ENCODE measurements at regions not wholly inside any gene's neighbourhood (a gene's known extent, or its start where the extent isn't known, plus 50 kb on each side); places are given as distances from the start of the nearest gene placed in this dataset.

DNA sequence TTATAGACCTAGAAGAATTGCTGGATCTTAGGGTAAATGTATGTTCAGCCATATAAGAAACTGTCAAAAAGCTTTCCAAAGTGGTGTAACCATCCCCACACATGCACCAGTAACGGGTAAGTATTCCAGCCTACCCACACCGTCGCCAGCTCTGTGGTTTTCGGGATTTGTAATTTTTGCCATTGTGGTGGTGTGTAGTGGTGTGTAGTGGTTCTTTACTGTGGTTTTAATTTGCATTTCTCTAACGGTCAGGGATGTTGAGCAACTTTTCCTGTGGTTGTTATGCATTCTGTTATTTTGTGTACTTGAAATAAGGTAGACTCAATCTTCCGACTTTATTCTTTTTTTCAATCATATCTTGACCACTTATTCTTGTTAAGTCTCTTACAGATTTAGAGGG lies 342.4 kb upstream of the AJAP1 start:
- dilution Hi-C loops (cut with MboI; ENCODE audit: extremely low pct_ligation_motif_present, low sequenced_read_pairs) = no loop called here
- no TSS peak for BruUV-seq (replicated peaks)
- Histone ChIP-seq H3K4me3 (replicated peaks in 1 of 3; ENCODE audit: insufficient read depth in 1 of 3, low read depth in 1 of 3, low read length in 3 of 3) (no peak overlapping the region), H3K36me3 (ENCODE audit: control insufficient read depth in 2 of 2, extremely low read depth in 1 of 2, insufficient read depth in 2 of 2, low read length in 2 of 2) (no peaks in the 10 kb centered on the region), H3K4me2 (ENCODE audit: insufficient read depth, low read length) (no peak overlapping the region), H3K4me1 (ENCODE audit: control insufficient read depth, extremely low read depth, insufficient read depth, low read length) (no peaks in the 10 kb centered on the region), H3K9me1 (replicated peaks; ENCODE audit: control insufficient read depth, extremely low read depth, insufficient read depth, low read length) (no peaks in the 10 kb centered on the region), H3K27ac (ENCODE audit: insufficient read depth, low read depth, low read length) (no peak overlapping the region), H4K20me1 (replicated peaks; ENCODE audit: control insufficient read depth, extremely low read depth, insufficient read depth, low read length) (no peaks in the 10 kb centered on the region), H3K27me3 (ENCODE audit: control insufficient read depth in 2 of 2, insufficient read depth in 2 of 2, low read length in 2 of 2) (no peaks in the 10 kb centered on the region), H3K9ac (replicated peaks; ENCODE audit: extremely low read depth, insufficient read depth, low read length) (no peak overlapping the region), H3K79me2 (ENCODE audit: control insufficient read depth, insufficient read depth, low read length) (no peaks in the 10 kb centered on the region), H3K9me3 (replicated peaks; ENCODE audit: control insufficient read depth, insufficient read depth, low read length) (peaks cover 4% of the 10 kb centered on the region), H2AFZ (ENCODE audit: low read depth, low read length) (no peak overlapping the region)
- CTCF ChIA-PET = no interaction called here
- DNase-seq (ENCODE audit: low read depth, low spot score) = no peak
- intact Hi-C loops (cut with micrococcal nuclease) = no loop called here
- POLR2A ChIA-PET = no interaction called here
- TF ChIP-seq GATA2 (IDR thresholded peaks at IDR 0.05; ENCODE audit: insufficient read depth, insufficient read length, low read depth, low read length) (no peak), POLR2A (IDR thresholded peaks at IDR 0.05; ENCODE audit: low read depth, low read length) (no peak), POLR2AphosphoS5 (IDR thresholded peaks at IDR 0.05; ENCODE audit: insufficient read depth, low read depth, low read length) (no peak), FOS (IDR thresholded peaks at IDR 0.05; ENCODE audit: borderline replicate concordance, insufficient read depth, low read length) (no peak), EZH2 (IDR thresholded peaks at IDR 0.05; ENCODE audit: borderline replicate concordance, low read depth, low read length, severe bottlenecking) (no peak), MYC (IDR thresholded peaks at IDR 0.05; ENCODE audit: low read depth, low read length) (no peak), JUN (IDR thresholded peaks at IDR 0.05; ENCODE audit: borderline replicate concordance, insufficient read depth, insufficient read length, low read depth) (no peak), MAX (IDR thresholded peaks at IDR 0.05; ENCODE audit: insufficient read depth, insufficient read length) (no peak)
- TF ChIP-seq, protein P1, sequence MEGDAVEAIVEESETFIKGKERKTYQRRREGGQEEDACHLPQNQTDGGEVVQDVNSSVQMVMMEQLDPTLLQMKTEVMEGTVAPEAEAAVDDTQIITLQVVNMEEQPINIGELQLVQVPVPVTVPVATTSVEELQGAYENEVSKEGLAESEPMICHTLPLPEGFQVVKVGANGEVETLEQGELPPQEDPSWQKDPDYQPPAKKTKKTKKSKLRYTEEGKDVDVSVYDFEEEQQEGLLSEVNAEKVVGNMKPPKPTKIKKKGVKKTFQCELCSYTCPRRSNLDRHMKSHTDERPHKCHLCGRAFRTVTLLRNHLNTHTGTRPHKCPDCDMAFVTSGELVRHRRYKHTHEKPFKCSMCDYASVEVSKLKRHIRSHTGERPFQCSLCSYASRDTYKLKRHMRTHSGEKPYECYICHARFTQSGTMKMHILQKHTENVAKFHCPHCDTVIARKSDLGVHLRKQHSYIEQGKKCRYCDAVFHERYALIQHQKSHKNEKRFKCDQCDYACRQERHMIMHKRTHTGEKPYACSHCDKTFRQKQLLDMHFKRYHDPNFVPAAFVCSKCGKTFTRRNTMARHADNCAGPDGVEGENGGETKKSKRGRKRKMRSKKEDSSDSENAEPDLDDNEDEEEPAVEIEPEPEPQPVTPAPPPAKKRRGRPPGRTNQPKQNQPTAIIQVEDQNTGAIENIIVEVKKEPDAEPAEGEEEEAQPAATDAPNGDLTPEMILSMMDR (IDR thresholded peaks at IDR 0.05; ENCODE audit: extremely low read depth in 1 of 2, insufficient read depth in 1 of 2, low read depth in 1 of 2, low read length in 2 of 2) = no peak
- FAIRE-seq = no peak
